ENCODE measurements at regions not wholly inside any gene's neighbourhood (a gene's known extent, or its start where the extent isn't known, plus 50 kb on each side); places are given as distances from the start of the nearest gene placed in this dataset.

DNA sequence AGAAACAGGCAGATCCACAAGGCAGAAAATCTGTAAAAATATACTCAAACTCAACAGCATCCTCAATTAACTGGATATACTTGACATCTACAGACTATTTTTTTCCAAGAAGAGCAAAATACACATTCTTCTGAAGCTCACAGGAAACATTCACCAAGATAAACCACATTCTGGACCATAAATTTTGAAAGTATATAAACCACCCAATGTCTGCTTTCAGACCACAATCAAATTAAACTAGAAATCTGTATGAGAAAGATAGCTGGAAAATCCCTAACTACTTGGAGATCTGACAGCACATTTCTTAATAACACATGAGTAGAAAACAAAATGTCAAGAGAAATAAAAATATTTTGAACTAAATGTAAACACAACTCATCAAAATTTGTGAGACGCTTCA, 195.5 kb downstream of the ERMARD start:
- H3K9me3 ChIP-seq, result peaks cover 0 to 5% of the 10 kb centered on the region in 2 donors
- DNase-seq, result no peak
- no peaks in the 10 kb centered on the region for H3K27me3 ChIP-seq
- no peak overlapping the region for H3K27ac ChIP-seq
- intact Hi-C loops (cut with DNase I; ENCODE audit: low total_unique reads), result no loop called here
- no peak overlapping the region for H3K4me3 ChIP-seq
- TF ChIP-seq POLR2A (IDR thresholded peaks at IDR 0.05), result no peak
- TF ChIP-seq, protein P1, sequence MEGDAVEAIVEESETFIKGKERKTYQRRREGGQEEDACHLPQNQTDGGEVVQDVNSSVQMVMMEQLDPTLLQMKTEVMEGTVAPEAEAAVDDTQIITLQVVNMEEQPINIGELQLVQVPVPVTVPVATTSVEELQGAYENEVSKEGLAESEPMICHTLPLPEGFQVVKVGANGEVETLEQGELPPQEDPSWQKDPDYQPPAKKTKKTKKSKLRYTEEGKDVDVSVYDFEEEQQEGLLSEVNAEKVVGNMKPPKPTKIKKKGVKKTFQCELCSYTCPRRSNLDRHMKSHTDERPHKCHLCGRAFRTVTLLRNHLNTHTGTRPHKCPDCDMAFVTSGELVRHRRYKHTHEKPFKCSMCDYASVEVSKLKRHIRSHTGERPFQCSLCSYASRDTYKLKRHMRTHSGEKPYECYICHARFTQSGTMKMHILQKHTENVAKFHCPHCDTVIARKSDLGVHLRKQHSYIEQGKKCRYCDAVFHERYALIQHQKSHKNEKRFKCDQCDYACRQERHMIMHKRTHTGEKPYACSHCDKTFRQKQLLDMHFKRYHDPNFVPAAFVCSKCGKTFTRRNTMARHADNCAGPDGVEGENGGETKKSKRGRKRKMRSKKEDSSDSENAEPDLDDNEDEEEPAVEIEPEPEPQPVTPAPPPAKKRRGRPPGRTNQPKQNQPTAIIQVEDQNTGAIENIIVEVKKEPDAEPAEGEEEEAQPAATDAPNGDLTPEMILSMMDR (IDR thresholded peaks at IDR 0.05), result no peak
- H3K4me1 ChIP-seq, result no peaks in the 10 kb centered on the region
- H3K36me3 ChIP-seq, result no peaks in the 10 kb centered on the region

DNA sequence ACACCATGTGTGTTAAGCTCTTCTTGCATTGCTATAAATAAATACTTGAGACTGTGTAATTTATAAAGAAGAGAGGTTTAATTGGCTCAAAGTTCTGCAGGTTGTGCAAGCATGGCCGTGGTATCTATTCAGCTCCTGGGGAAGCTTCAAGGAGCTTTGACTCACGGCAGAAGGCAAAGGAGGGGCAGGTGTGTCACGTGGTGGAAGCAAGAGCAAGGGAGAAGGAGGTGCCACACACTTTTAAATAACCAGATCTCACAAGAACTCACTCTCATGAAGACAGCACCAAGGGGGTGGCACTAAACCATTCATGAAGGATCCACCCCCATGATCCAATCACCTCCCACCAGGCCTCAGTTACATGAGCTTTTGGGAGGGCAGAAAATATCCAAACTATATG, 193.7 kb downstream of the ERMARD start:
- TF ChIP-seq POLR2A (IDR thresholded peaks at IDR 0.05), result no peak
- TF ChIP-seq, protein P1 (IDR thresholded peaks at IDR 0.05), result no peak
- Histone ChIP-seq H3K27me3 (no peaks in the 10 kb centered on the region), H3K4me1 (peaks cover 0 to 2% of the 10 kb centered on the region in 2 donors), H3K27ac (no peak overlapping the region), H3K4me3 (no peak overlapping the region), H3K36me3 (no peaks in the 10 kb centered on the region), H3K9me3 (peaks cover 0 to 5% of the 10 kb centered on the region in 2 donors)
- no peak for DNase-seq
- intact Hi-C loops (cut with DNase I; ENCODE audit: low total_unique reads), result no loop called here

DNA sequence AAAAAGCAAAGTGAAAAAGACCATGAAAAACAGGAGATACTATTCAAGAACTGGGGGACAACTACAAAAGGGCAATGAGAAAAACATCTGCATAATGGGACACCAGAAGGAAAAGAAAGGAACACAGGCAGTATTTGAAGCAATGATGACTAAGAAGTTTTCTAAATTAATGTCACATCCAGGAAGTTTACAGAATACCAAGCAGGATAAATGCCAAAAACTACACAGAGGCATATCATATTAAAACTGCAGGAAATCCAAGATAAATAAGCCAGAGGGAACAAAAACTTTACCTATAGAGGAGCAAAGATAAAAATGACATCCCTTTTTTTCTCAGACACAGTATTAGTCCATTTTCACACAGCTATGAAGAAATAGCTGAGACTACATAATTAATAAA, 193.0 kb downstream of the ERMARD start:
- H3K27me3 ChIP-seq, result no peaks in the 10 kb centered on the region
- H3K4me1 ChIP-seq, result peaks cover 0 to 5% of the 10 kb centered on the region in 2 donors
- no peak for TF ChIP-seq POLR2A (IDR thresholded peaks at IDR 0.05)
- TF ChIP-seq, protein P1 (IDR thresholded peaks at IDR 0.05), result no peak
- no peaks in the 10 kb centered on the region for H3K36me3 ChIP-seq
- intact Hi-C loops (cut with DNase I; ENCODE audit: low total_unique reads), result no loop called here
- H3K27ac ChIP-seq, result no peak overlapping the region
- H3K4me3 ChIP-seq, result no peak overlapping the region
- peaks cover 0 to 5% of the 10 kb centered on the region in 2 donors for H3K9me3 ChIP-seq
- DNase-seq, result no peak

DNA sequence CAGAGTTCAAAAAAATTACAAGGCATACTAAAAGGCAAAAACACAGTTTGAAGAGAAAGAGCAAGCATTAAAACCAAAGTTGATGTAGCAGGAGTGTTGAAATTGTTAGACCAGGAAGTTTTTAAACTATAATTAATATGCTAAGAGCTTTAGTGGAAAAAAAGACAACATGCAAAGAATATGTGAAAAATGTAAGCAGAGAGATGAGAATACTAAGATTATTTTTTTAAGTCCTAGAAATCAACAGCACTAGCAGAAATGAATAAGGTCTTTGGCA, 192.6 kb downstream of the ERMARD start:
- intact Hi-C loops (cut with DNase I; ENCODE audit: low total_unique reads), result no loop called here
- Histone ChIP-seq H3K27ac (no peak overlapping the region), H3K27me3 (no peaks in the 10 kb centered on the region), H3K36me3 (no peaks in the 10 kb centered on the region), H3K9me3 (peaks cover 0 to 5% of the 10 kb centered on the region in 2 donors), H3K4me3 (no peak overlapping the region), H3K4me1 (peaks cover 0 to 5% of the 10 kb centered on the region in 2 donors)
- DNase-seq, result no peak
- TF ChIP-seq POLR2A (IDR thresholded peaks at IDR 0.05), result no peak
- TF ChIP-seq, protein P1 (IDR thresholded peaks at IDR 0.05), result no peak

DNA sequence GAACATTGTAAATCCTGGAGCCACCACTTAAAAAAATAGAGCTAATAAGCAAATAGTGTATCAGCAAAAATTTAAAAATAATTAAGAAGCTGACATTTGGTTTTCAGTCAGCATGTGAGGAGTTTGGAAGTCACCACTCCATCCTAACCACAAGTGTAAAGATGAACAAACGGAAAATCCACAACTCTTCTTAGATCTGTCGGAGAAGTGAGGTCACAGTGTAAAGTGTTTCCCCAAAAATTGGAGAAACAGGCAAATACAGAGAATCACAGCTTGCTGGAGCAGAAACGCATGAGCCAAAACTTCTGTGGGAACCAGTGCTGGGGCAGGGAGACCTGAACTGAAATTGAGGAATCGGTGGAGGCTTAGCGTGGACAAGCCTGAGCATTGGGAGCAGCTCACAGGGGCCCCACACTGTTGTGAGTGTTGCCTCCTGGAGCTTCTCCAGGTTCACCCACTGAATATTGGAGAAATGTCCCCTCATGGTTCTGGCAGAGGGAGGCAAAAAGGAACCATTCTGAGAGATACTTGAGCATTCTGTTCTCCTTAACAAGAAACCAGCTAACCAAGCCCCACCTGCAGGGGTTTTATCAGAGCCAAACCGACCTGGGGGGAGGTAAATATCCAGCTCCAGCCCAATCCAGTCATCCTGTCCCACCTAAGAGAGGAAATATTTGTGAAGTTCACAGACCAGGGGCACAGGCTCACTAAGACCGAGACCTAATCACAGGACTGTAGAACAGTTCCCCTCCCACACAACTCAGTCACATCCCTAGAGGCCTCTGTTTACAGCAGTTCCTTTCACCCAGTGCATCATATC, 192.0 kb downstream of the ERMARD start:
- no peak overlapping the region for H3K27ac ChIP-seq
- no peak for DNase-seq
- H3K36me3 ChIP-seq, result no peaks in the 10 kb centered on the region
- TF ChIP-seq, protein P1 (IDR thresholded peaks at IDR 0.05), result no peak
- no peak for TF ChIP-seq POLR2A (IDR thresholded peaks at IDR 0.05)
- intact Hi-C loops (cut with DNase I; ENCODE audit: low total_unique reads), result no loop called here
- no peak overlapping the region for H3K4me3 ChIP-seq
- peaks cover 0 to 5% of the 10 kb centered on the region in 2 donors for H3K4me1 ChIP-seq
- H3K9me3 ChIP-seq, result peaks cover 0 to 5% of the 10 kb centered on the region in 2 donors
- H3K27me3 ChIP-seq, result no peaks in the 10 kb centered on the region
